ENCODE measurements at regions not wholly inside any gene's neighbourhood (a gene's known extent, or its start where the extent isn't known, plus 50 kb on each side); places are given as distances from the start of the nearest gene placed in this dataset.
"Not testable (repeated sequence)": the region's sequence is repeated elsewhere in the genome, so short reads cannot be mapped to it uniquely, and the experiment has no call there.

DNA sequence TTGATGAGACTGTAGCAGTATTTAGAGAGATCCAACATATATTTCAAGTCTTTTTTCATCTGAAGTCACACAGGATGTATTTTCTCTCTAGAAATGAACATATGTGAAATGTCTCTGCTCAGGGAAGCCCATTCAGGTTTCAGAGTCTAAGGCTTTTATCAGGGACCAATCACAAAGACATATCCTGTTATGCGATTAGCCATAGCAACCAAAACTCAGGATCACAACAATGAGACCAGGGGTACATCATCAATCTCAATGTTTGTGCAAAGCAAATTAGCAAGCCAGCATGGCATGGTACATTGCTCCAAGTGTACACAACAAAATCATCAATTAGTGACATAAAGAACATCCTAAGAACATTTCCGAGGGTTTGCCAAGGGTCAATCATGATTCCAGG is 99.2 kb upstream of the AMN1 start:
- DNase-seq (ENCODE audit: low spot score in 2 of 2) (no peak), FAIRE-seq (no peak)

DNA sequence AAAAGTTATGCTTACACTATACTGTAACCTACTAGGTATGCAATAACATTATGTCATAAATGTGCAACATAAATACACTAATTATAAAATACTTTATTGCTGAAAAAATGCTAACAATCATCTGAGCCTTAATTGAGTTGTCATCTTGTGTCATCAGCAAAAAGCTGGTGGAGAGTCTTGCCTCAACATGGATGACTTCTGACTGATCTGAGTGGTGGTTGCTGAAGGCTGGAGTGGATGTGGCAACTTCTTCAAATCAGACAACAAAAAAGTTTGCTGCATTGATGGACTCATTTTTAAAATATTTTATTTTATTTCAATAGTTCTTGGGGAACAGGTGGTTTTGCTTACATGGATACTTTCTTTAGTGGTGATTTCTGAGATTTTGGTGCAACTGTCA is 93.9 kb upstream of the AMN1 start:
- no peak for DNase-seq (ENCODE audit: low spot score in 2 of 2)
- FAIRE-seq, result no peak

DNA sequence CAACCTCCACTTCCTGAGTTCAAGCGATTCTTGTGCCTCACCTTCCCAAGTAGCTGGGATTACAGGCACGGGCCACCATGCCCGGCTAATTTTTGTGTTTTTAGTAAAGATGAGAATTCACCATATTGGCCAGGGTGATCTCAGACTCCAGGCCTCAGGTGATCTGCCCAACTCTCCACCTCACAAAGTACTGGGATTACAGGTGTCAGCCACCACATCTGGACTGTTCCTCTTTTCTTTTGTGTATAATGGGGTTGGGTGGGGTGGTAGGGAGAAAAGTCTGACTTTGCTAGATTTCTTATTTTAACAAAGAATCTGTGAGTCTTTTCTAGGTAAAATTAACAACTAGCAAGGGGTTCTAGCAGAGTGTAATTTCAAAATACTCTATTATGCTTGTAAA is 92.7 kb upstream of the AMN1 start:
- DNase-seq (ENCODE audit: low spot score in 2 of 2), result no peak
- no peak for FAIRE-seq

DNA sequence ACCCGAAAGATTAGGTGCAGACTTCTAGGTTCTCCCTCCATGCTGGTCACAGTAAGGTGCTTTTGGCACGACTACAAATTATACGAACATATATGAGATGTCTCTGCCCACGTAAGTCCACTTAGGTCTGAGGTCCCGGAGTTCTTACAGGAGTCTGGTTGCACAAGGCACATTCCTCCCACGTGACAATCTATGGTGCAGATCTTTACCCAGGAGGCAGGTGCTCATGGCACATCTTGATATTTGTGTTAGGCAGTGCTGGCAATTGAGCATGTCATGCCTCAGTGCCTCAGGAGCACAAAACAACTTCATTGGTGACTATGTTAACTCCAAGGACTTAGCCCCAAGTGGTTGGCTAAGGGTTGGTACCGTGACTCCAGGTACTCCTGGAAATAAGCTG is 92.0 kb upstream of the AMN1 start:
- no peak for FAIRE-seq
- no peak for DNase-seq (ENCODE audit: low spot score in 2 of 2)

DNA sequence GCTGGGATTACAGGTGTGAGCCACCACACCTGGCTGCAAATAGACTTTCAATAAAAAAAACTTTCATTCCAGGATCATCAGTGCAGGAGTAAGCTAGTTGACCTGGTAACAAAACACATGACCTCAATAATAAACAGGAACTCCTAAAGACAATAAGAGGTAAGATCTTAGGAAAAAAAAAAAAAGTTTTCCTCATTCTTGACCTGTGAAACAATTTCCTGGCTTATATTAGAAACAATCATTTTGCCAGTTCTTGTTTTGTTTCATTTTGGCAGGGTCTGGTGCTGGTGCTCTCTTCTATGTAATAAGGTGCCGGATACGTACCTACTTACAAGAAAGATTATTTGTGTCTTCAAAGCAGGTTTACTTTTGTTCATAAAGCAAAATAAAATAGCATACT is 90.6 kb upstream of the AMN1 start:
- DNase-seq (ENCODE audit: low spot score in 2 of 2), result no peak
- no peak for FAIRE-seq

DNA sequence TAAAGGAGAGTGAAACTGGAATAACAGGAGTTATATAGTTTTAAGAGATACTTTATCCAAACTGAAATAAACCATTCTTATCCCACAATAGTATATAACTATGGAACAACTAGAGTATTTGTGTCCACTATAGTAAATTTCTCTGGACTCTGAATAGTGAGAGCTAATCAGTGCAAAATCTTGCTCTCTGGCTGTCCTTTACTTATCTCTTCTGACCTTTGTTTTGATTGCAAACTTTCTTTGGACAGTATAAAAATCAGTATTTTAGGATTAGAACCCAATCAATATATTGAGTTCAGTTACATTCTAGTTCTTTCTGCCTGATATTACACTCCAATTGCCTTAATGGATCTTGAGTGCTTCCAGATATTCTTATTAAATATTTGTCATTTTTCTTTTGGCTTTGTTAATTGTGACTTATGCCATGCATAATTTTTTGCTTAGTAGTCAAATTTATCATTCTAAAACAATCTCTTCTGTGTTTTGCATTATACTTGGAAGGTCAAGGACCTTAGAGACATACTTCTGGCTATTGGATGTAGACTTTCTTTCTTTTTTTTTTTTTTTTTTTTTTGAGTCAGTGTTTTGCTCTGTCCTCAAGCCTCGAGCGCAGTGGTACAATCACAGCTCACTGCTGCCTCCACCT is 89.9 kb upstream of the AMN1 start:
- FAIRE-seq (no peak), DNase-seq (ENCODE audit: low spot score in 2 of 2) (no peak)

DNA sequence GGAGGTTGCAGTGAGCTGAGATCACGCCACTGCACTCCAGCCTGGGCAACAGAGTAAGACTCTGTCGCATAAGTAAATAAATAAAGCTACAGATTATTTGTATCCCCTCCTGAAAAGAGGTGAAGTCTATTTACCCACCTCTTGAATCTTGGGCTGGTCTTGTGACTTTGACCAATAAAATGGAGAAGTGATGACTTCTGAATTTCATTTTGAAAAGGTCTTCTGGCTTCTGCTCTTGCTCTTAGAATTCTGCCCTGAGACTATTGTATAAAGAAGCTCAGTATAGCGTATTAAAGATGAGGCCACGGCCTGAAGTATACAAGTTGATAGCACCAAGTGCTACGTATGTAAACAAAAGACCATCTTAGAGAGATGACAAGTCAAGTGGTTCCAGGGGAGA is 88.3 kb upstream of the AMN1 start:
- DNase-seq (ENCODE audit: low spot score in 2 of 2) (no peak), FAIRE-seq (no peak)

DNA sequence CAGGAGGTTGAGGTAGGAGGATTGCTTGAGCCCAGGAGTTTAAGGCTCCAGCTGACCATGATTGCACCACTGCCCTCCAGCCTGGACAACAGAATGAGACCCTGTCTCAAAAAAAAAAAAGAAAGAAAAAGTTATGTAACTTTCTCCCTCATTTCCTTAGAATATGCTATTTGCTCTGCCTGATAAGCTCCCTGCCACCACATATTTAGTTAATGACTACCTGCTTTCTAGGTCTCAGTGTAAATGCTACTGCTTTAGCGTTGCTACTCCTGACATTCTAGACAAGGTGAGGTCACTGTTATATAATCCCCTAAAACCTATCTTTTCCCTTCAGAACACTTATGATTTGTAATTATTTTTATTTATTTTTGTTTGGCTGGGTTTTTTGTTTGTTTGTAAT is 86.3 kb upstream of the AMN1 start:
- no peak for DNase-seq (ENCODE audit: low spot score in 2 of 2)
- no peak for FAIRE-seq

DNA sequence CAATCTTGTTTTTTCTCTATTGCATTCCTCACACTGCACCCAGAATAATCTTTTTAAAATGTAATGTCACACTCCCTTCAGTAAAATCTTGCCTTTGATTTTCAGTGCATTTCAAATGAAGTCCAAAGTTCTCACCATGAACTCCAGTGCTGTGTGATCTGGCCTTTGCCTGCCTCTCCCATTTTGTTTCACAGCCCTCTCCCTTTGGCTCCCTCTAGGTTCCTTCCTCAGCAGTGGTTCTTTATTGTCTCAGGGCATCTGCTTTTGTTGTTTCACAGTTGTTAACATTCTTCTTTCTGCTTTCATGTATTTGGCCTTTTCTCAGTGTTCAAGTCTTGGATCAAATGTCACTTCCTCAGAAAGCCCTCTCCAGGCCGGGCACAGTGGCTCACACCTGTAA is 84.5 kb upstream of the AMN1 start:
- DNase-seq (ENCODE audit: low spot score in 2 of 2) (no peak), FAIRE-seq (no peak)

DNA sequence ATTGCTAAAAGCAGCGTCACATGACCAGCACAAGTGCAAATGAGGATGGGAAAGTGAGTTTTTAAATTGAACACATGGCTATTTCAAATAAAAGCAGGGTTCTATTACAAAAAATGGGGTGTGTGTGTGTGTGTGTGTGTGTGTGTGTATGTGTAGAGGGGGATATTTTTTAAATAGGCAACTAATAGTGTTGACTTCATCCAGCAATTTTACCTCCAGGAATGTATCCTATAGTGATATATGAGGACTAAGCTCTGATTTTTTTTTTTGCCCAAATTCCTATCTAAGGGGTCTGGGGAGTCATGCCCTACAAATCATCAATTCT is 78.9 kb upstream of the AMN1 start:
- DNase-seq (ENCODE audit: low spot score in 2 of 2) (no peak), FAIRE-seq (no peak)

DNA sequence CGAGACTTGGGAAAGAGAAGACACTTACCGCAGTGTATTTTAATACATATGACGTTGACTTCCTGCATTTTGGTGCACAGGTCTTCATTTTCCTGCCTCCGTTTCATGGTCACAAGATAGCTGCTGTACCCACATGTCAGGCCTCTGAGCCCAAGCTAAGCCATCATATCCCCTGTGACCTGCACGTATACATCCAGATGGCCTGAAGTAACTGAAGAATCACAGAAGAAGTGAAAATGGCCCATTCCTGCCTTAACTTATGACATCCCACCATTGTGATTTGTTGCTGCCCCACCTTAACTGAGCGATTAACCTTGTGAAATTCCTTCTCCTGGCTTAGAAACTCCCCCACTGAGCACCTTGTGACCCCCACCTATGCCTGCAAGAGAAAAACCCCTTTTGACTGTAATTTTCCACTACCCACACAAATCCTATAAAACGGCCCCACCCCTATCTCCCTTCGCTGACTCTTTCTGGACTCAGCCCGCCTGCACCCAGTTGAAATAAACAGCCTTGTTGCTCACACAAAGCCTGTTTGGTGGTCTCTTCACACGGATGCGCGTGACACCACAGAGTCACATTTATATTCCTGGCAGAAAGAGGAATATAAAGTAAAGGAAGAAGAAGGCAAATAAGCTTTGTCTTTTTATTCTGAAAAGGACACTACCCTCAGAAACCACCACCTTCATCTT is 78.4 kb upstream of the AMN1 start:
- not testable (repeated sequence) for DNase-seq (ENCODE audit: low spot score in 2 of 2); FAIRE-seq

DNA sequence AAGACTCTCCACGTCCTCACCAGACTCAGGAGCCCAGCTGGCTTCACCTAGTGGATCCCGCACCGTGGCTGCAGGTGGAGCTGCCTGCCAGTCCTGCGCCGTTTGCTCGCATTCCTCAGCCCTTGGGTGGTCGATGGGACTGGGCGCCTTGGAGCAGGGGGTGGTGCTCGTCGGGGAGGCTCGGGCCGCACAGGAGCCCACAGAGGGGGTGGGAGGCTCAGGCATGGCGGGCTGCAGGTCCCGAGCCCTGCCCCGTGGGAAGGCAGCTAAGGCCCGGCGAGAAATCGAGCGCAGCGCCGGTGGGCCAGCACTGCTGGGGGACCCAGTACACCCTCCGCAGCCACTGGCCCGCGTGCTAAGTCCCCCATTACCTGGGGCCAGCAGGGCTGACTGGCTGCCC is 76.9 kb upstream of the AMN1 start:
- not testable (repeated sequence) for DNase-seq (ENCODE audit: low spot score in 2 of 2); FAIRE-seq

DNA sequence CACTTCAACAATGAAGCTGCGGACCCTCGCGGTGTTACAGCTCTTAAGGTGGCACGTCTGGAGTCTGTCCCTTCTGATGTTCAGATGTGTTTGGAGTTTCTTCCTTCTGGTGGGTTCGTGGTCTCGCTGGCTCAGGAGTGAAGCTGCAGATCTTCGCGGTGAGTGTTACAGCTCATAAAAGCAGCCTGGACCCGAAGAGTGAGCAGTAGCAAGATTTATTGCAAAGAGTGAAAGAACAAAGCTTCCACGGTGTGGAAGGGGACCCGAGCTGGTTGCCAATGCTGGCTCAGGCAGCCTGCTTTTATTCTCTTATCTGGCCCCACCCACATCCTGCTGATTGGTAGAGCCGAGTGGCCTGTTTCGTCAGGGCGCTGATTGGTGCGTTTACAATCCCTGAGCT is 75.9 kb upstream of the AMN1 start:
- FAIRE-seq; DNase-seq (ENCODE audit: low spot score in 2 of 2): not testable (repeated sequence)

DNA sequence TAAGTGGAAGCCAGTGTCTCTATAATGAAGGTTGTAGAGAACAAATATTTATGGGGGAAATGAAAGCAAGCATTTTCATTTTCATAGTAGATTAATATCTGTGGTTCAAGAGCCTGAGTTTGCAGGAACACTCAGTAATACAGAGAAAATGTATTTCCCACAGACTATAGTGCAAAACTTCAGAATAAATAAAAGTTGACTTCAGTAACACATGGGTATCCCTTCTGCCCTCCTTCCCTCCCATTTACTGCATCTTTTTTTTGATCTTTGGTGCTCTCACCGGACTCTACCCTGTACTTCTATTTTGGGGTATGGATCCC is 75.3 kb upstream of the AMN1 start:
- no peak for DNase-seq (ENCODE audit: low spot score in 2 of 2)
- FAIRE-seq, result no peak

DNA sequence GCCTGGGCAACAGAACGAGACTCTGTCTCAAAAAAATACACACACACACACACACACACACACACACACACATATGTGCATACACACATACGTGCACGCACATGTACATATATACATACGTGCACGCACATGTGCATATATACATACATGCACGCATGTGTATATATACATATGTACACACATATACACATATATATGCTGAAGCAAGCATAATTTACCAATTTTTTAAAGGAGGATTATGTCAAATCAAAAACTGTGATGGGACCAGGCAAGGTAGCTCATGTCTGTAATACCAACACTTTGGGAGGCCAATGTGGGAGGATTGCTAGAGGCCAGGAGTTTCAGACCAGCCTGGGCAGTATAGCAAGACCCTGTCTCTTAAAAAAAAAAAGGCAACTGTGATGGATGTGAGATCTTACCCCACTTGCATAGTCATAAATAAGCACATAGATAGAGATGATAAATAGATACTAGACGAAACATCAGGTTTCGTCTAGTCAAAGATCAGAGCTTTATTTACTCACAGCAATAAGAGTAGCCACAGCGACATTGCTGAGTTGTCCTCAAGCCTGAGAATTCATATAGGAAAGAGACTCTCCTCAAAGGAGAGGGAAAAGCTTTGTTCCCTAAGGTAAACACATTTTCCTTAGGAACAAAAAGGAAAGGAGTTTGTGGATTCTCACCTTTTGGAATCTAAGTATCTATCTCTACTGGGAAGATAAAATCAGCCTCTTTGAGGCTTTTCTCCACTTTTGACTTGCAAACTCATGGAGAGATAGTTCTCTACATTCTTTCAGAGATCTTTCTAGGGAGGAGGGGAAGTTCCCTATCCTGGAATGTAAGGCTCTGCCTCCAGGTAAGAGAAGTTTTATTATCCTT is 74.7 kb upstream of the AMN1 start:
- FAIRE-seq (no peak), DNase-seq (ENCODE audit: low spot score in 2 of 2) (no peak)

DNA sequence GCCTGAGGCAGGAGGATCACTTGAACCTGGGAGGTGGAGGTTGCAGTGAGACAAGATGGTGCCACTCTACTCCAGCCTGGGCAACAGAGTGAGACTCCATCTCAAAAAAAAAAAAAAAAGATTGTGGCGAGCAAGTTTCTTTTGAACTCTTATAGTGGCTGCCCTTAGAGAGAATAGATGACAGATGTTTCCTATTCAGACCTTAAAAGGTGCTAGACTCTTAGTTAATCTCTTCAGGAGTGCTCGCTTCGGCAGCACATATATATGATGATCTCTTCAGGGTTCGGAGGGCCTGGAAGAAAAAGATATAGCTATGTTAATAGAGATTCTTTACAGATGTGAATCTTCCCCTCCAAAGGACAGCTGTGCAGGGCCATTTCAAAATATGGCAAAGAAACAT is 73.1 kb upstream of the AMN1 start:
- no peak for FAIRE-seq

DNA sequence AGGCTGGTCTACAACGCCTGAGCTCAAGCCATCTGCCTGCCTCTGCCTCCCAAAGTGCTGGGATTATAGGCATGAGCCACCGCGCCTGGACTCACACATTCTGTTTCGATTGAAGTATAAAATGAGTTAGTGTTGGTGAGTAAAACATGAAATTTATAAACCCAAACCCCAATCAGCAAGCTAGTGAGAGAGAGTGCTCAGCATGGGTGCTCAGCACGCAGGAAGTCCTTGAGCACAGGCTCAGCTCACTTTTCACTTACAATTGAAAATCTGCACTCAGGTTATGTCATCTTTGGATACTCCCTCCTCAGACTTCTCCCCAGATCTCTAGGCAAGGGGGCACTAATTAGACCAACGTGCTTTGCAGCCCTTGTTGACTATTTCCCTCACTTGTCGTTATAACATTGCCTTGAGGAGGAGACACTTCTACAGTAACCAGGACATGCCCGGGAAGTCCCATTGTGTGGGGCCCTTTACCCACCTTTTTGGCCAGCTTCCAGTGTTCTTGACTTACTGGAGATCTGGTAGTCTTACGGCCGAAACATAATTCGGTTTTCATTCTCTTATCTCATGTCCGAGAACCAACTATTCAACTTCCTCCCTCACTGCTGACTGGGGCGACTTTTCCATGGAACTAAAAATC is 68.5 kb upstream of the AMN1 start:
- FAIRE-seq, result no peak
- no peak for DNase-seq (ENCODE audit: low spot score in 2 of 2)

More for the DNA sequence above, 73.1 kb upstream of the AMN1 start:
- DNase-seq (ENCODE audit: low spot score in 2 of 2), result no peak

DNA sequence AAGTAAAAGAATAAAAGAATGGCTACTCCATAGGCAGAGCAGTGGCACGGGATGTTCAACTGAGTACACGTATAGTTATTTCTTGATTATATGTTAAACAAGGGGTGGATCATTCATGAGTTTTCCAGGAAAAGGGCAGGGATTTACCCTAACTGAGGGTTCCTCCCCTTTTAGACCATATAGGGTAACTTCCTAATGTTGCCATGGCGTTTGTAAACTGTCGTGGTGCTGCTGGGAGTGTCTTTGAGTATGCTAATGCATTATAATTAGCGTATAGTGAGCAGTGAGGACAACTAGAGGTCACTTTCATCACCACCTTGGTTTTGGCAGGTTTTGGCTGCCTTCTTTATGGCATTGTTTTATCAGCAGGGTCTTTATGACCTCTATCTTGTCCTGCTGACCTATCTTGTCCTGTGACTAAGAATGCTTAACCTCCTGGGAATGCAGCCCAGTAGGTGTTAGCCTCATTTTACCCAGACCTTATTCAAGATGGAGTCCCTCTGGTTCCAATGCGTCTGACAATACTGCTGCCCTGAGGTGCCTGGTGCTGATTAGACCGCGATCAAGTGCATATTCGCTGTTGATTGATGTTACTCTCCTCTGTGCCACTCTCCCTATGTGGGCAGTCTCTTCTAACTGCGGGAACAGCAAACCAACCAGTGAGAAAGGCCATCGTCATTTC is 67.6 kb upstream of the AMN1 start:
- FAIRE-seq, result no peak
- no peak for DNase-seq (ENCODE audit: low spot score in 2 of 2)

DNA sequence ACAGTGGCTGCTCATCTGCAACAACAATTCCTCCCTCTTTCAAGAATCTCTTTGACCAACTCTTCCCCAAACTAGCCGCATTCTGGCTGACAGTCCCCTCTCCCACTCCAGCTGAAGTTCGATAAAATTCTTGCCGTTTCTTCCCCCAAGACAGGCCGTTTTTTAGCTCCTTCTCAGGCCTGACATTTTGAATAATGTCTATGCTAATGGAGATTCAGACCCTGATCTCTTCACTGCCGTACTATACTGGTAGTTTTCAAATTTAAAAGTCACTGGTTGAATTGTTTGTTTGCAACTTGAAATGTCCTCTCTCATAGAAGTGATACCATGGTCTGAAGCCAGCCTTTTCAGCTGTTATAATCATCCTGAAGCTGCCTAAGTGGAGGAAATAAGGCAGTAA is 65.9 kb upstream of the AMN1 start:
- no peak for DNase-seq (ENCODE audit: low spot score in 2 of 2)
- no peak for FAIRE-seq

DNA sequence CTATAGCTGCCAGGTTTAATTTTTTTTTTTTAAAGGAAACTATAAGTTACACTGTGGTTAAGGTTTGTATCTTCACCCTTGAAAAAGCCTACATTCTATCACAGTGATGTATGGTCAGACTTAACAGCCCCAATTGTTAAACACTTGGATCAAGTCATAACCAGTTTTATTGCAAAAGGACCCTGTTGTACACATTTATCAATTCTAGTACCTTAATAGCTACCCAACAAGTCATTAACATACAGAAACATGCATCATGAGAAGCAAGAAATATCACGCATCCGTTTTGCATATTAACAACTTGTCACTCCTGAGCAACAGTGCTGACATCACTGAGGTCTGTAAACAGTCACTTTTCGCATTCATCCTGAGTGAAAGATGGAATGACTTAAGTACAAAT is 62.4 kb upstream of the AMN1 start:
- not testable (repeated sequence) for FAIRE-seq; DNase-seq (ENCODE audit: low spot score in 2 of 2)

DNA sequence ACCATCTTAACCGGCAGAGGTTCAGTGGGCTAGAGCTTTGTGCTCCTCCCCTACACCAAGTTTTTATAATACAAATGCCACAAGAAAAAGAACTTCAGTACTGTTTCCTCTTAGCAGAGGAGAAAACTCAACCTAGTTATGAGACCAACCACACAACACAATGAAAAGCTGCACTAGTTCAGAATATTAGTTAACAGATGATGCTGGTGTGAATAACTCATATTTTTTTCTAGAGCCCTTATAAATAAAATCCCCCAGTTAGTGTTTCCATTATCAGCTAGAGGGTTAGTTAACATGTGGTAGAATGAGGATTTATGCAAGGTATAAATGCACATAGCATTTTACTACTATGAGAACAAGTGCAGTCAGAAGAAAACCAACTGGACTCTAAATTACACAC is 61.9 kb upstream of the AMN1 start:
- no peak for FAIRE-seq

More for the DNA sequence above, 61.9 kb upstream of the AMN1 start:
- no peak for DNase-seq (ENCODE audit: low spot score in 2 of 2)
